HEK293 (cell line): ENCODE measurements at regions not wholly inside any gene's neighbourhood (a gene's known extent, or its start where the extent isn't known, plus 50 kb on each side); places are given as distances from the start of the nearest gene placed in this dataset.

ENCODE experiments used
- GLI2 ChIP-seq: fragments of 450-650 bp; formaldehyde crosslinking; IDR thresholded peaks from 2 replicates; pipeline ENCODE4; 2017; ENCODE audit warnings: missing biosample characterization, missing genetic modification characterization, low read depth, borderline replicate concordance
- KLF17 ChIP-seq: fragments of 450-650 bp; formaldehyde crosslinking; IDR thresholded peaks from 2 replicates; pipeline ENCODE4 v1.5.1; 2016; ENCODE audit warnings: missing biosample characterization, missing genetic modification characterization
- KLF8 ChIP-seq: fragments of 450-650 bp; formaldehyde crosslinking; IDR thresholded peaks from 2 replicates; pipeline ENCODE4 v1.5.1; 2016; ENCODE audit warnings: missing biosample characterization, missing genetic modification characterization
- PBX3 ChIP-seq: sonication (generic); formaldehyde crosslinking; IDR thresholded peaks from 2 replicates; pipeline ENCODE4 v1.8.1; 2022; ENCODE audit warnings: mild to moderate bottlenecking, moderate library complexity, missing genetic modification reagents
- RBAK ChIP-seq: fragments of 450-650 bp; formaldehyde crosslinking; IDR thresholded peaks from 2 replicates; pipeline ENCODE4 v1.5.1; 2016; ENCODE audit warnings: missing biosample characterization, missing genetic modification characterization
- SETDB1 ChIP-seq: IDR thresholded peaks from one replicate; pipeline ENCODE4 v1.6.1; 2017; ENCODE audit warnings: mild to moderate bottlenecking, low read length, moderate library complexity, mixed read lengths; ENCODE audit not compliant: insufficient read length
- TSHZ1 ChIP-seq: fragments of 450-650 bp; formaldehyde crosslinking; IDR thresholded peaks from 2 replicates; pipeline ENCODE4 v1.5.1; 2016; ENCODE audit warnings: missing biosample characterization, missing genetic modification characterization, borderline replicate concordance
- YY2 ChIP-seq: fragments of 450-650 bp; formaldehyde crosslinking; IDR thresholded peaks from 2 replicates; pipeline ENCODE4 v1.5.1; 2016; ENCODE audit warnings: missing biosample characterization, missing genetic modification characterization
- ZBTB1 ChIP-seq: fragments of 450-650 bp; formaldehyde crosslinking; IDR thresholded peaks from 2 replicates; pipeline ENCODE4 v1.5.1; 2016; ENCODE audit warnings: missing biosample characterization, missing genetic modification characterization
- ZBTB48 ChIP-seq: fragments of 450-650 bp; formaldehyde crosslinking; IDR thresholded peaks from 2 replicates; pipeline ENCODE4 v1.5.1; 2016; ENCODE audit warnings: missing biosample characterization, missing genetic modification characterization
- ZNF184 ChIP-seq: fragments of 450-650 bp; IDR thresholded peaks from 2 replicates; pipeline ENCODE4 v1.5.1; 2018; ENCODE audit warnings: missing biosample characterization, mild to moderate bottlenecking, missing genetic modification characterization
- ZNF19 ChIP-seq: fragments of 450-650 bp; formaldehyde crosslinking; IDR thresholded peaks from 2 replicates; pipeline ENCODE4; 2016; ENCODE audit warnings: missing biosample characterization, missing genetic modification characterization, low read depth
- ZNF341 ChIP-seq: fragments of 450-650 bp; formaldehyde crosslinking; IDR thresholded peaks from 2 replicates; pipeline ENCODE4; 2016; ENCODE audit warnings: low read depth, missing biosample characterization, missing genetic modification characterization
- ZNF423 ChIP-seq: fragments of 450-650 bp; formaldehyde crosslinking; IDR thresholded peaks from 2 replicates; pipeline ENCODE4 v1.5.1; 2016; ENCODE audit warnings: missing biosample characterization, missing genetic modification characterization
- ZNF529 ChIP-seq: fragments of 450-650 bp; formaldehyde crosslinking; IDR thresholded peaks from 2 replicates; pipeline ENCODE4 v1.5.1; 2017; ENCODE audit warnings: missing genetic modification characterization, missing biosample characterization; ENCODE audit not compliant: insufficient replicate concordance
- ZNF530 ChIP-seq: fragments of 450-650 bp; formaldehyde crosslinking; IDR thresholded peaks from 2 replicates; pipeline ENCODE4 v1.5.1; 2016; ENCODE audit warnings: low read depth, missing biosample characterization, missing genetic modification characterization
- ZNF561 ChIP-seq: fragments of 450-650 bp; IDR thresholded peaks from 2 replicates; pipeline ENCODE4 v1.5.1; 2018; ENCODE audit warnings: missing biosample characterization, missing genetic modification characterization, borderline replicate concordance
- ZNF571 ChIP-seq: fragments of 450-650 bp; formaldehyde crosslinking; IDR thresholded peaks from 2 replicates; pipeline ENCODE4 v1.5.0; 2017; ENCODE audit warnings: missing biosample characterization, missing genetic modification characterization
- ZNF621 ChIP-seq: fragments of 450-650 bp; formaldehyde crosslinking; IDR thresholded peaks from 2 replicates; pipeline ENCODE4 v1.5.1; 2017; ENCODE audit warnings: missing biosample characterization, missing genetic modification characterization
- ZNF654 ChIP-seq: fragments of 450-650 bp; formaldehyde crosslinking; IDR thresholded peaks from 2 replicates; pipeline ENCODE4 v1.5.1; 2016; ENCODE audit warnings: low read depth, missing biosample characterization, missing genetic modification characterization
- ZNF658 ChIP-seq: fragments of 450-650 bp; formaldehyde crosslinking; IDR thresholded peaks from 2 replicates; pipeline ENCODE4; 2016; ENCODE audit warnings: missing biosample characterization, missing genetic modification characterization
- ZNF664 ChIP-seq: fragments of 450-650 bp; formaldehyde crosslinking; IDR thresholded peaks from 2 replicates; pipeline ENCODE4 v1.5.1; 2016; ENCODE audit warnings: missing biosample characterization, missing genetic modification characterization
- ZNF701 ChIP-seq: fragments of 450-650 bp; formaldehyde crosslinking; IDR thresholded peaks from 2 replicates; pipeline ENCODE4 v1.5.1; 2016; ENCODE audit warnings: missing biosample characterization, missing genetic modification characterization
- ZNF704 ChIP-seq: fragments of 450-650 bp; formaldehyde crosslinking; IDR thresholded peaks from 2 replicates; pipeline ENCODE4 v1.5.1; 2016; ENCODE audit warnings: missing biosample characterization, missing genetic modification characterization
- ZNF776 ChIP-seq: fragments of 450-650 bp; formaldehyde crosslinking; IDR thresholded peaks from 2 replicates; pipeline ENCODE4 v1.5.0; 2017; ENCODE audit warnings: missing biosample characterization, missing genetic modification characterization, borderline replicate concordance
- ZNF791 ChIP-seq: fragments of 450-650 bp; formaldehyde crosslinking; IDR thresholded peaks from 2 replicates; pipeline ENCODE4 v1.5.1; 2016; ENCODE audit warnings: missing biosample characterization, missing genetic modification characterization
- TF ChIP-seq, protein P1 (sequence below): fragments of 450-650 bp; formaldehyde crosslinking; IDR thresholded peaks from 2 replicates; pipeline ENCODE4 v1.5.1; 2016; ENCODE audit warnings: missing biosample characterization, missing genetic modification characterization
- TF ChIP-seq, protein P2 (sequence below): fragments of 450-650 bp; formaldehyde crosslinking; IDR thresholded peaks from 2 replicates; pipeline ENCODE4 v1.5.1; 2016; ENCODE audit warnings: missing biosample characterization, missing genetic modification characterization

DNA sequence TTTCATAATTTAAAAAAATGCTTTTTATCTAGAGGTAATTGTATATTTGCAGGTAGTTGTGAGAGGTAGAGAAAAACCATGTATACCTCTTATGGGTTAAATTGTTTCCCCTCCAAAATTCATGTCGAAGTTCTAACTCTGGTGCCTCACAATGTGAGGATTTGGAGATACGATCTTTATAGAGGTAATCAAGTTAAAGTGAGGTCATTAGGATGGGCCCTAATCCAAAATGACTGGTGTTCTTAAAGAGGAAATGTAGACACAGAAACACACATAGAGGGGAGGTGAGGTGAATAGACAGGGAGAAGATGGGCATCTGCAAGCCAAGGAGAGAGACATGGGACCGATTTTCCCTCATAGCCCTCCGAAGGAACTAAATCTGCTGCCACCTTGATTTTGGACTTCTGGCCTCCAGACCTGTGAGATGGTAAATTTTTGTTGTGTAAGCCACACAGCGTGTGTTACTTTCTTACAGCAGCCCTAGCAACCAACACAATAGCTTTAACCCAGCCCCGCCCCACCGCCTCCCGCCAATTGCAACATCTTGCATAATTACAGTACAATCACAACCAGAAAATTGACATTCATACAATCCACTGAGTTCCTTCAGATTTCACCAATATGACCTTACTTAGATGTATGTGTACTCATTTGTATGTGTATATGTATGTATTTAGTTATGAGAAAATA, 208.9 kb downstream of the MIB1 start (continued):
- TF ChIP-seq ZNF561, result no peak
- no peak for TF ChIP-seq KLF8 (tag by site-specific recombination)
- TF ChIP-seq ZNF530 (tag by site-specific recombination), result no peak
- TF ChIP-seq ZNF791 (tag by site-specific recombination), result no peak
- TF ChIP-seq ZNF423 (tag by site-specific recombination), result no peak
- no peak for TF ChIP-seq ZNF701
- no peak for TF ChIP-seq KLF17 (tag by site-specific recombination)
- TF ChIP-seq SETDB1, result no peak
- TF ChIP-seq ZNF184, result no peak
- TF ChIP-seq ZNF704 (tag by site-specific recombination), result no peak
- TF ChIP-seq ZNF776 (tag by site-specific recombination), result no peak
- no peak for TF ChIP-seq ZNF529 (tag by site-specific recombination)
- TF ChIP-seq, protein P1, sequence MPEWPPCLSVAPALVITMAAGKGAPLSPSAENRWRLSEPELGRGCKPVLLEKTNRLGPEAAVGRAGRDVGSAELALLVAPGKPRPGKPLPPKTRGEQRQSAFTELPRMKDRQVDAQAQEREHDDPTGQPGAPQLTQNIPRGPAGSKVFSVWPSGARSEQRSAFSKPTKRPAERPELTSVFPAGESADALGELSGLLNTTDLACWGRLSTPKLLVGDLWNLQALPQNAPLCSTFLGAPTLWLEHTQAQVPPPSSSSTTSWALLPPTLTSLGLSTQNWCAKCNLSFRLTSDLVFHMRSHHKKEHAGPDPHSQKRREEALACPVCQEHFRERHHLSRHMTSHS (tag by site-specific recombination), result no peak
- TF ChIP-seq ZNF658 (tag by site-specific recombination), result no peak
- no peak for TF ChIP-seq GLI2 (tag by site-specific recombination)
- no peak for TF ChIP-seq ZNF654 (tag by site-specific recombination)
- no peak for TF ChIP-seq ZNF664
- no peak for TF ChIP-seq ZNF19 (tag by site-specific recombination)
- TF ChIP-seq, protein P2, sequence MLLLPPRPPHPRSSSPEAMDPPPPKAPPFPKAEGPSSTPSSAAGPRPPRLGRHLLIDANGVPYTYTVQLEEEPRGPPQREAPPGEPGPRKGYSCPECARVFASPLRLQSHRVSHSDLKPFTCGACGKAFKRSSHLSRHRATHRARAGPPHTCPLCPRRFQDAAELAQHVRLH (tag by site-specific recombination), result peak; percentile 73; the same call in 1 of the 2 replicates
- TF ChIP-seq ZNF341, result no peak
- no peak for TF ChIP-seq ZBTB1 (tag by site-specific recombination)
- TF ChIP-seq ZNF571 (tag by site-specific recombination), result no peak
- no peak for TF ChIP-seq ZNF621 (tag by site-specific recombination)
- no peak for TF ChIP-seq RBAK (tag by site-specific recombination)
- no peak for TF ChIP-seq YY2 (tag by site-specific recombination)
- 0 out of 2 replicates have a peak, but pooled peaks have one; percentile 32 for TF ChIP-seq ZBTB48
- TF ChIP-seq PBX3 (CRISPR knock-in tag), result no peak
- TF ChIP-seq TSHZ1 (tag by site-specific recombination), result no peak
